22Rv1 (cell line): ENCODE measurements at regions not wholly inside any gene's neighbourhood (a gene's known extent, or its start where the extent isn't known, plus 50 kb on each side); places are given as distances from the start of the nearest gene placed in this dataset.

ENCODE experiments used
- H3K27ac ChIP-seq: fragments of 450-650 bp; 2 replicates; pipeline ENCODE4 v1.5.1; 2017
- CTCF ChIP-seq: fragments of 450-650 bp; IDR thresholded peaks from 2 replicates; pipeline ENCODE4 v1.5.1; 2017; ENCODE audit warnings: mild to moderate bottlenecking
- ZFX ChIP-seq: fragments of 450-650 bp; IDR thresholded peaks from 2 replicates; pipeline ENCODE4 v1.6.1; 2017; ENCODE audit warnings: antibody characterized with exemption, borderline replicate concordance

GRCh38 chr19:5290336-5291262 lies 50.0 kb downstream of the PTPRS start:
- TF ChIP-seq ZFX (no peak), CTCF (no peak)
- no peak overlapping the region for H3K27ac ChIP-seq

DNA sequence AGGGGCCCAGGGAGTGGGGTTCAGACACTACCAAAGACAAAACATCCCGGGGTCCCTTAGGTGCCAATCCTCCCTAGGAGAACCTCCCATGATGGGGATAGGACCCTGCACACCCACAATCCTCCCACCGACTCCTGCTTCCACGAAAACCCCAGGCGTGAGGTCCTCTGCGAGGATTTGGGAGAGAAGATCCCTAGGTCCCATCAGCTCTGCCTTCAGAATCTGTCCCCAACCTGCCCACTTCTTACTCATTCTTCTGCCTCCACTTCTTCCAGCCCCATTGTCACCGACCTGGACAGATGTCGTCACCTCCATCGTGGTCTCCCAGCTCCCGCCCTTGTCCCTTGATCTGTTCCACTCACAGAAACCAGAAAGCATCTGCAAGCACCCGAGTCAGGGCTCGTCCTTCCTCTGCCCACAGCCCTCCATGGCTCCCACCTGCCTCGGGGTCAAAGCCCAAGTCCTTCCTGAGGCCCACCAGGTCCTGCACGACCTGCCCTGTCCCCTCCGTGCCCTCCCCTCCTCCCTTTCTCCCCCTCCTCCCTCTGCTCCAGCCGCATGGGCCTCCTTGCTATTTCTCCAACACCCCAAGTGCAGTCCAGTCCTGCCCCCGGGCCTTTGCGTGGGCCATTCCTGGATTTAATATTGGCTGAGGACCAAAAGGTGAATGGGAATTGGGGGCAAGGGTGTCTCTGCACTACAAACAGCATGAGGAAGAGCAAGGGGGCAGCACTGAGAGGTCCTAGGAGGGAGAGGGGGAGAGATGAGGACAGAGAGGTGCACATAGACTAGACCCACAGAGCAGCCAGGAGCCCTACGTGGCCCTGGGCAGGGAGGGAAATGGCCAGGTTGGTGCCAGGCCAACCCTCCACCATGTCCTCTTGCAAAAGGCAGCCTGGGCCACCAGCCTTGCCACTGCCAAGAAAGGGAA lies 51.3 kb downstream of the PTPRS start:
- TF ChIP-seq CTCF: no peak
- TF ChIP-seq ZFX: no peak
- H3K27ac ChIP-seq: no peak overlapping the region

DNA sequence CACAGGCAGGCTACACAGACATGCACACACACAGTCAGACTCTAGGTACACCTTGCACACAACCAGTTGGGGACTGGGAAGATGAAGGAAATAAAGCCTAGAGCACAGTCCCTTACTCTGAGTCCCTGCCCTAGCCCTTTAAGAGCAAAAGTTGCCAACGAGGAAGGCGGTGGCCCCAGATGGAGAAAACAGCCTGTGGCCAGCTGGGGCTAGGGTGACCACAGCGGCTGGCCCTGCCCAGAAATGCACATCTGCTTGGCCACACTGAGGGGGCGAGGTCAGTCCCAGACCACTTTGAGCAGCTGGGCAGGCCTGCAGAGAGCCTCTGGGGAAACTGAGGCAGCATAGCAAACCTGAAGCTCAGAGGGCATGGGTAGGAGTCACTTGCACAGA lies 52.3 kb downstream of the PTPRS start:
- H3K27ac ChIP-seq: no peak overlapping the region
- TF ChIP-seq CTCF (no peak), ZFX (no peak)

- TF ChIP-seq CTCF: no peak
- no peak for TF ChIP-seq ZFX
- H3K27ac ChIP-seq: no peak overlapping the region
These were observed 53.5 kb downstream of the PTPRS start for GRCh38 chr19:5287066-5287465.

DNA sequence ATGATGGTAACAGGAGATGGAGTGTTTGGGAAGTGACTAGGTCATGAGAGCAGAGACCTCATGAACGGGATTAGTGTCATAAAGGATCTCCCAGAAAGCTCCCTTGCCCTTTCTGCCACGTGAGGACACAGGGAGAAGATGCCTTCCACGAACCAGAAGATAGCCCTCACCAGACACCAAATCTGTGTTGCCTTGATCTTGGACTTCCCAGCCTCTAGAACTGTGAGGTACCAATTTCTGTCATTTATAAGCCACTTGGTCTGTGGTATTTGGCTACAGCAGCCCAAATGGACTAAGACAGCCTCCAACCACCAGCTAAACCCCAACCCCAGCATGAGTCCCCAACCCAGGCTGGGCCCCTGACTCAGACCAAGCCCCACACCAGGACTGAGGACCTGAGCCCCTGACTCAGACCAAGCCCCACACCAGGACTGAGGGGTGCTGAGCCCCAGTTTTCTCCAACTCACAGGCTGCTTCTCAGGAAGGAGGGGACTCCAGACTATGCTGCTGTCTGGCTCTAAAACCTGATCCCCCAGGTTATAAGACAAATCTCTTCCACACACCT lies 54.1 kb downstream of the PTPRS start:
- TF ChIP-seq CTCF (no peak), ZFX (no peak)
- no peak overlapping the region for H3K27ac ChIP-seq

- no peak for TF ChIP-seq ZFX
- TF ChIP-seq CTCF: no peak
- H3K27ac ChIP-seq: no peak overlapping the region
These were observed 54.7 kb downstream of the PTPRS start for GRCh38 chr19:5285955-5286354.
